ENCODE measurements at regions not wholly inside any gene's neighbourhood (a gene's known extent, or its start where the extent isn't known, plus 50 kb on each side); places are given as distances from the start of the nearest gene placed in this dataset.

- H3K36me3 Mint-ChIP-seq (ENCODE audit: low read depth), result no peaks in the 10 kb centered on the region
- no peak for TF ChIP-seq CTCF (IDR thresholded peaks at IDR 0.05)
- H3K4me1 Mint-ChIP-seq, result no peaks in the 10 kb centered on the region
- H3K27me3 Mint-ChIP-seq, result peaks cover 16% of the 10 kb centered on the region
- ChIA-PET POLR2A (interaction anchor here (0.5 kb wide), 1 partner anchor 15 kb away, joined by 7 read pairs; no protein-coding TSS in a partner anchor), CTCF (no interaction called here)
- H3K9me3 Mint-ChIP-seq, result no peaks in the 10 kb centered on the region
- intact Hi-C loops (cut with micrococcal nuclease), result no loop called here
- H3K4me3 Mint-ChIP-seq, result no peak overlapping the region
- DNase-seq (no peak), ATAC-seq (ENCODE audit: low read depth) (no peak)
- no peak overlapping the region for H3K27ac Mint-ChIP-seq
Observed at GRCh38 chr13:26914148-26914547, 153.6 kb upstream of the GPR12 start.

GRCh38 chr13:26910754-26911465 lies 150.3 kb upstream of the GPR12 start:
- H3K27me3 Mint-ChIP-seq, result peaks cover 20% of the 10 kb centered on the region
- no peak for ATAC-seq (ENCODE audit: low read depth)
- intact Hi-C loops (cut with micrococcal nuclease), result no loop called here
- no peak for DNase-seq
- TF ChIP-seq CTCF (IDR thresholded peaks at IDR 0.05), result no peak
- H3K36me3 Mint-ChIP-seq (ENCODE audit: low read depth), result no peaks in the 10 kb centered on the region
- ChIA-PET CTCF (no interaction called here), POLR2A (no interaction called here)
- H3K4me1 Mint-ChIP-seq, result no peaks in the 10 kb centered on the region
- no peak overlapping the region for H3K4me3 Mint-ChIP-seq
- no peaks in the 10 kb centered on the region for H3K9me3 Mint-ChIP-seq
- no peak overlapping the region for H3K27ac Mint-ChIP-seq

- intact Hi-C loops (cut with micrococcal nuclease), result no loop called here
- H3K36me3 Mint-ChIP-seq (ENCODE audit: low read depth), result no peaks in the 10 kb centered on the region
- ChIA-PET POLR2A (no interaction called here), CTCF (no interaction called here)
- ATAC-seq (ENCODE audit: low read depth) (no peak), DNase-seq (no peak)
- no peak overlapping the region for H3K27ac Mint-ChIP-seq
- H3K4me1 Mint-ChIP-seq, result no peaks in the 10 kb centered on the region
- no peak for TF ChIP-seq CTCF (IDR thresholded peaks at IDR 0.05)
- no peaks in the 10 kb centered on the region for H3K9me3 Mint-ChIP-seq
- H3K4me3 Mint-ChIP-seq, result no peak overlapping the region
- H3K27me3 Mint-ChIP-seq, result peaks cover 20% of the 10 kb centered on the region
Observed at GRCh38 chr13:26909477-26909876, 148.9 kb upstream of the GPR12 start.

GRCh38 chr13:26908126-26908525 lies 147.5 kb upstream of the GPR12 start:
- H3K4me3 Mint-ChIP-seq, result no peak overlapping the region
- H3K27ac Mint-ChIP-seq, result no peak overlapping the region
- ATAC-seq (ENCODE audit: low read depth) (no peak), DNase-seq (no peak)
- intact Hi-C loops (cut with micrococcal nuclease), result no loop called here
- no peaks in the 10 kb centered on the region for H3K36me3 Mint-ChIP-seq (ENCODE audit: low read depth)
- peaks cover 23% of the 10 kb centered on the region for H3K27me3 Mint-ChIP-seq
- POLR2A ChIA-PET, result no interaction called here
- CTCF ChIA-PET, result no interaction called here
- no peaks in the 10 kb centered on the region for H3K4me1 Mint-ChIP-seq
- no peaks in the 10 kb centered on the region for H3K9me3 Mint-ChIP-seq
- no peak for TF ChIP-seq CTCF (IDR thresholded peaks at IDR 0.05)

- H3K9me3 Mint-ChIP-seq, result no peaks in the 10 kb centered on the region
- CTCF ChIA-PET, result no interaction called here
Observed at GRCh38 chr13:26899202-26899601, 138.6 kb upstream of the GPR12 start.

More at GRCh38 chr13:26899202-26899601, 138.6 kb upstream of the GPR12 start:
- peaks cover 17% of the 10 kb centered on the region for H3K27me3 Mint-ChIP-seq
- DNase-seq (no peak), ATAC-seq (ENCODE audit: low read depth) (no peak)
- no peak for TF ChIP-seq CTCF (IDR thresholded peaks at IDR 0.05)
- POLR2A ChIA-PET, result no interaction called here
- no peak overlapping the region for H3K4me3 Mint-ChIP-seq
- no peaks in the 10 kb centered on the region for H3K36me3 Mint-ChIP-seq (ENCODE audit: low read depth)
- intact Hi-C loops (cut with micrococcal nuclease), result no loop called here
- no peak overlapping the region for H3K27ac Mint-ChIP-seq
- no peaks in the 10 kb centered on the region for H3K4me1 Mint-ChIP-seq
